GM18907 (cell line): ENCODE measurements at regions not wholly inside any gene's neighbourhood (a gene's known extent, or its start where the extent isn't known, plus 50 kb on each side); places are given as distances from the start of the nearest gene placed in this dataset.

Experiments
- ATAC-seq: cut with Tn5 transposase; IDR thresholded peaks from one replicate; pipeline ENCODE4 v1.9.1; 2021; ENCODE audit warnings: mild to moderate bottlenecking, moderate library complexity; ENCODE audit not compliant: unreplicated experiment

GRCh38 chr12:125193376-125194152 lies 128.3 kb downstream of the AACS start:
- no peak for ATAC-seq

GRCh38 chr12:125194163-125194773 lies 129.0 kb downstream of the AACS start:
- no peak for ATAC-seq

GRCh38 chr12:125194987-125195386 lies 129.8 kb downstream of the AACS start:
- ATAC-seq, result no peak

- no peak for ATAC-seq
Observed at GRCh38 chr12:125197326-125197725, 132.1 kb downstream of the AACS start.

- ATAC-seq, result no peak
Observed at GRCh38 chr12:125198652-125199051, 133.4 kb downstream of the AACS start.

GRCh38 chr12:125201090-125201489 lies 135.9 kb downstream of the AACS start:
- ATAC-seq, result no peak

- ATAC-seq, result no peak
Observed at GRCh38 chr12:125201940-125202339, 136.7 kb downstream of the AACS start.

- no peak for ATAC-seq
Observed at GRCh38 chr12:125202421-125202820, 137.2 kb downstream of the AACS start.

- no peak for ATAC-seq
Observed at GRCh38 chr12:125203145-125203765, 138.0 kb downstream of the AACS start.

GRCh38 chr12:125205386-125205785 lies 140.2 kb downstream of the AACS start:
- no peak for ATAC-seq

- ATAC-seq, result no peak
Observed at GRCh38 chr12:125206711-125207110, 141.5 kb downstream of the AACS start.

- ATAC-seq, result no peak
Observed at GRCh38 chr12:125208334-125208733, 143.1 kb downstream of the AACS start.

- no peak for ATAC-seq
Observed at GRCh38 chr12:125208942-125209341, 143.7 kb downstream of the AACS start.

- ATAC-seq, result no peak
Observed at GRCh38 chr12:125210104-125210755, 145.0 kb downstream of the AACS start.

- ATAC-seq, result no peak
Observed at GRCh38 chr12:125211464-125211863, 146.2 kb downstream of the AACS start.

- ATAC-seq, result no peak
Observed at GRCh38 chr12:125214289-125214688, 149.1 kb downstream of the AACS start.

- ATAC-seq, result no peak
Observed at GRCh38 chr12:125216756-125217155, 151.5 kb downstream of the AACS start.

GRCh38 chr12:125217308-125217707 lies 152.1 kb downstream of the AACS start:
- no peak for ATAC-seq

- no peak for ATAC-seq
Observed at GRCh38 chr12:125218952-125219351, 153.7 kb downstream of the AACS start.

GRCh38 chr12:125220404-125221273 lies 155.4 kb downstream of the AACS start:
- ATAC-seq, result no peak

- ATAC-seq, result no peak
Observed at GRCh38 chr12:125221602-125222001, 156.4 kb downstream of the AACS start.
